ENCODE measurements at regions not wholly inside any gene's neighbourhood (a gene's known extent, or its start where the extent isn't known, plus 50 kb on each side); places are given as distances from the start of the nearest gene placed in this dataset.

DNA sequence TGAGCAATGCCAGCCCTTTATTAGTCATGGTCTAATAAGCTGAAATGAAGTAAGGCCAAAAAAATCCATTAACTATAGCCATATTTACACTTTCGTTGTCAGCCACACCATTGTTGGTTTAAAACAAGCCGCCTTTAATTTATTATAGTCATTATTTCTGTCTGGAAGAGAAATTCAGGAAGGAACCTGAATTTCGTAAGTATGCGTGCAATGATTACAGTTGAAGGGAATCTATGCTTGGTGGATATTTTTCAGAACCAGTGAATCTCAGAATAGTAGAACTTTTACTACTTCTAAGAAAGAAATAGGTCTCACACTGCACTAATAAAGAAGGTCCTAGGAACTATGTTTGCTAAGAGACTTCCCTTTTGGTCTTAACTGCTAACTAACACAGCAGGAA lies 59.1 kb downstream of the FAM43A start:
- TF ChIP-seq POLR2A (IDR thresholded peaks at IDR 0.05; ENCODE audit: low read depth, low read length) (no peak), POLR2AphosphoS5 (IDR thresholded peaks at IDR 0.05; ENCODE audit: low read depth, low read length) (no peak)

Data from GM12891 (cell line).